ENCODE measurements at regions not wholly inside any gene's neighbourhood (a gene's known extent, or its start where the extent isn't known, plus 50 kb on each side); places are given as distances from the start of the nearest gene placed in this dataset.

DNA sequence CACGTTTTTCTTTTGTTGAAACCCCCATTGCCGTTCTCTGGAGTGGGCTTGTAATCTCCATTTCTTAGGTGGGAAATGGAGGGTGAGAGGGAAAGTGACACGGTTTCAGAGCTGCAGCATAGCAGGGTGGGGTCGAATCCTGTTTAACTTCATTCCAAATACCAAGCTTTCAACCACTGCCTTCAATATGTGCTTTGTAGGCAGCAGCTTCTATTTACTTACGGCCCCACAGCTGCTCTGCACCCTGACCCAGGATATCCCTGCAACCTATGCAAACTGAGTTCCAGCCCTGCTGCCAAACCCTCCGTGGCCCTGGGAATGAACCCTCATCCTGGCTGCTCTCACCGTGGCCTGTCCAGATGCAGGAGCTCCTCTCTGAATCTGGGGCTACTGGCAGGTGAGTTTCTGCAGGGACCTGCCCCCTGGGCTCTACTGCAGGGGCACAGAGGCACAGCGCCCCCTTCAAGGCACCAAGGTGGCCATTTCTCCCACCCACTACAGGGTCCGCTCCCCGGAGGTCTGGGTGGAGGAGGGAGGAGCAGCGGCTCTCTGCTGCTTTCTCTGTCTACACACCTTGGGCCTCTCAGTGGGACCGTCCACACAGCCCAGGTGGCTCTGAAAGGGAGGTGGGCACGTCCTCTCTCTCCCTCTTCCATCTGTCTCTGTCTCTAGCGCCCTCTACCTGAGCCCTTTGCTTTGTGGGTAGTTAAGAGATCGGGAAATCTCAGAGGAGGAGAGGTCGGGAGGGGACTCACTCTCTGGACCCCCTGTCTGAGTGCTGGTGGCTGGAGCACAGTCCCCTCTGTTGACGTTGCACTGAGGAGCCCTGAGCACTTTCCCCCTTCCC is 279.1 kb downstream of the BRD1 start:
- no peak for DNase-seq (ENCODE audit: low read depth)

DNA sequence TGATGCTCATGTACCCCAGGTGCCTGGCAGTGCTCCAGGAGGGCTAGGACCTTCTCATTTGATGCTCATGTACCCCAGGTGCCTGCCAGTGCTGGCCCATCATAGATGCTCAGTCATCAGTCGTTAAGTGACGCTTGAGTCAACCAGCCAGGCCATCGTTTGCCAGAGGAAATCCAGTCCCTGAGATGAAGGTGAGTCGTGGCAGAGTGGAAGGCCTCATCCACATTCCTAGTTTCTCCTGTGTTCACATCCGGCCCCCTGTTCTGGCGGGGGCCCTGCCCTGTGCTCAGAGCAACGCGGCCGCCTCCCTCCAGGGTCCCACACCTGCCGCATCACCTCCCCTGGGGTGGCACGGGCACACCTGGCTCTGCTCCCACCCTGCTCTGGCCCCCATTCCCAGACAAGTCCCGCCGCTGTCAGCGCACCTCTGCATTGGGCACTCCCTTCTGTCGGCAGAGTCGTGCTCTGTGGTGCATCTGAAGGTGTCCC is 279.9 kb downstream of the BRD1 start:
- no peak for DNase-seq (ENCODE audit: low read depth)

DNA sequence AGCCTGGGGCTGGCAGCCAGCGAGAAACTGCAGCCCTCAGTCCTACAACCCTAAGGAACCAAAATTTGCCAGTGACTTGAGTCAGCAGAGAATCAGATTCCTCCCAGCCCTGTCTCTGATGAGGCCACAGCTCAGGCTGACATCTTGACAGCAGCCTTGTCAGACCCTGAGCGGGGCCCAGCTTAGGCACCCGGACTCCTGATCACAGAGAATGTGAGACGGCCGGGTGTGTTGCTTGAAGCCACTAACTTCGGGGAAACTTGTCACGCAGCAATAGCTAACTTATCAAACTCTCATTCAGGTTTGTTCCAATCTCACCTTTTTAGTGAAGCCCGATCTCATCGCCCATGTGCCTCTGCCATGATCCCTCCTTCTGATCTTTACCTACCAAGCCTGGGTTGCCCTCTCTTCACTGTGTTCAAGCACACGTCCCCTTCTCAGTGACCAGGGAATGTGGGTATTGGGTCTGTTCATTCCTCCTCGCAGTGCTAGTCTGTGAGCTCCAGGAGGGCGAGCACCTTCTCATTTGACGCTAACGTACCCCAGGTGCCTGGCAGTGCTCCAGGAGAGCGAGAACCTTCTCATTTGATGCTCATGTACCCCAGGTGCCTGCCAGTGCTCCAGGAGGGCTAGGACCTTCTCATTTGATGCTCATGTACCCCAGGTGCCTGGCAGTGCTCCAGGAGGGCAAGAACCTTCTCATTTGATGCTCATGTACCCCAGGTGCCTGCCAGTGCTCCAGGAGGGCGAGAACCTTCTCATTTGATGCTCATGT is 280.7 kb downstream of the BRD1 start:
- no peak for DNase-seq (ENCODE audit: low read depth)

DNA sequence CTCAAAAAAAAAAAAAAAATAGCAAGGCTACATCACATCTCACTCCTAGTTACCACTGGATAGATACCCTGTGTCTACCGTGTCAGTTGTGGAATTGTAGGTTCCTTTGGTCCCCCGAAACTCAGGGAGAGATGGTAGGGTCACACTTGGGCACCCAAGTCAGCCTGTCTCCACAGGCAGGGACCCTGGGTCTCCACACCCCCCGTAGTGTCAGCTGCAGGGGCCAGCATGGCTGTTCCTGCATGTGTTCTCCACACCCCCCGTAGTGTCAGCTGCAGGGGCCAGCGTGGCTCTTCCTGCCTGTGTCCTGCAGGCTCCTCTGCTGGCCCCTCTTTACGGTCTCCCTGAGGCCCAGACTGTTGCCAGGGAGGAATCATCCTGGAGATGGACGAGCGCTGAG is 282.1 kb downstream of the BRD1 start:
- DNase-seq (ENCODE audit: low read depth), result no peak

DNA sequence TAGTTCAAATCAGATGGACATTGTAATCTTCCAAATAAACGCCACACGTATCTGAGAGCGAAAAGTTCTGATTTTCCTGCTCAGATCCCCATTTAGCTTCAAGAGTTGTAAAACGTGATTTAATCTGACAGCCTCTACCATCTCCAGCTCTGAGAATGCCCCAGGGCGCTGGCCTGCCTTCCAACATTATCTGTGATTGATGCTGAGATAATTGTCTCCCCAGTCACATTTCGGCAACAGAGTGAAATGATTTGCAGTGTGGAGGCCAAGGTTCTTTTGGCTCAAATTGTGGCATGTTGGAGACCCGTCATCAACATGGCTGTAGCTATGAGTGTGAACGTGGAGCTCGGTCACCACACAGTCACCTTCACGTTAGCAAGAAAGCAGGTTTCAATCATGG is 283.4 kb downstream of the BRD1 start:
- DNase-seq (ENCODE audit: low read depth), result no peak

DNA sequence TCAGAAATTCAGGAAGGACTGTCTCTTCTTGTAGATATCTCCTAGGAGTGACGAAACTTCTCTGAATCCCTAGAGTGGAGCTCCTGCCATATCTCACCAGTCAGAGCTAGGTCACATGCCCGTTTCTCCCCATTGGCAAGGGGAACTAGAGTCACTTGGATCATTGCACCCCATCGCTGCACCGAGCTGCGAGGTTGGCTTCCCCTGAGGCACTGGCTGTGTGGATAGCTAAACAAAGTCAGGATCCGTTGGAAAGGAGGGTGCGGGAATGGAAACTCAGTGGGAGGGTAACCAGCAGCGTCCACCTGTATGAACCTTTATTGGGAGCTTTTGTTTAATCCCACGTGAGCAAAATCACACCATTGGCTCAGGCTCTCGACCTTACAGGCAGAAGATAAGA is 283.8 kb downstream of the BRD1 start:
- no peak for DNase-seq (ENCODE audit: low read depth)

DNA sequence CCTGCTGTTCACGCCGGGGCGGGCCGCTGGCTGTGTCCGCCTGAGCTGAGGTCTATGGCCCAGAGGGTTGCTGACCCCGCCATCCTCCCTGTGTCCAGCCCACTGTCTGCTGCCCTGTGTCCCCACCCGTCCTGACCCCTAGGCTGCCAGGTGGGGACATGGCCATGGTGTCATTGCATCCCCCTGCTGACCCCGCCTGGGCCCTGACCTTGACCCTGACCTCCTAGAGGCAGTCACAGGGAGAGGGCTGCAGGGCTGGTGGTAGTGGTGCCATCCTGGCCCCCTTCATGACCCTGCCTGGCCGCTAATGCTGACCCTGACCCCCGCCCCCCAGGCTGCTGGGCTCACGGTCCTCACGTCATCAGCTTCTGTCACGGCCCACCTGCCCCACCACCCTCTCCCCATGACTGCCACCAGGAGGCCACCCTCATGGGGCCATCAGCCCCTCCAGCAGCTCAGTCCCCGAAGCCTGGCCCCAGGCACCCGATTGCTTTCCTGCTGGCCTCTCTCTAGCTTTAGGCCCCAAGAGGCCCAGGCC is 285.9 kb downstream of the BRD1 start:
- no peak for DNase-seq (ENCODE audit: low read depth)

DNA sequence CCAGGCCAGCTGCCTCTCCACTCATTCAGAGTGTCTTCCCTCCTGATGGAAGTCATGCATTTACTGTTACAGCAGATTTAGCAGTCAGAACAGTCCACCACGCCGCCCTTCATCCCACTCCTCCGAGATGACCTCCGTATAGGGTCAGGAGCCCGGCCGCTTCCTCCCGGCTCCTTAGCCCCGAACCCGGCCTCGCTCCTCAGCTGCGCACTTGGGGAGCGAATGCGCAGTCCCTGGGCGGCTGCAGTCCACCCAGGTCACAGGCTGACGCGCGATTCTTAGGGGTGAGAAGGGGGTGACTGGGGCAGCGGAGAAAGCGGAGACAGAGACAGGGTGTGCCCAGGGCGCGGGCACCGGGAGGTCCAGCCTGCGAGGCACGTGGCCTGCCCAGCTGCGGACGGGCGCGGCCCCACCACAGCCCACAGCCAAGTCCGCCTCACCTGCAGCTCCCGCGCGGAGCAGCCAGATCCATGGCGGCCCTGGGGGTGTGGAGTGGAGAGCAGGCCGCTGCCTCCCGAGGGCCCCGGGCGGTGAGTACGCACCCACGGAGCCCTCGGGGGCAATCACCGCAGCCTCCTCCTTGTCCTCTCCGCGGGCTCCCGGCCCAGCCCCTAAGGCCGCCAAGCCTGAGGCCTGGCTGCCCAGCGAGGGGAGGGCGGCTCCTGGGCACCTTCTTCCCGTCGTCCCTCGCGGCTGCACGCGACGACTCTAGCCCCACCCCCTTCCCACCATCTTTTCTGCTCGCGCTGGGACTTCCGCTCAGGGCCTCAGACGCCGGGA is 286.6 kb downstream of the BRD1 start:
- no peak for DNase-seq (ENCODE audit: low read depth)

DNA sequence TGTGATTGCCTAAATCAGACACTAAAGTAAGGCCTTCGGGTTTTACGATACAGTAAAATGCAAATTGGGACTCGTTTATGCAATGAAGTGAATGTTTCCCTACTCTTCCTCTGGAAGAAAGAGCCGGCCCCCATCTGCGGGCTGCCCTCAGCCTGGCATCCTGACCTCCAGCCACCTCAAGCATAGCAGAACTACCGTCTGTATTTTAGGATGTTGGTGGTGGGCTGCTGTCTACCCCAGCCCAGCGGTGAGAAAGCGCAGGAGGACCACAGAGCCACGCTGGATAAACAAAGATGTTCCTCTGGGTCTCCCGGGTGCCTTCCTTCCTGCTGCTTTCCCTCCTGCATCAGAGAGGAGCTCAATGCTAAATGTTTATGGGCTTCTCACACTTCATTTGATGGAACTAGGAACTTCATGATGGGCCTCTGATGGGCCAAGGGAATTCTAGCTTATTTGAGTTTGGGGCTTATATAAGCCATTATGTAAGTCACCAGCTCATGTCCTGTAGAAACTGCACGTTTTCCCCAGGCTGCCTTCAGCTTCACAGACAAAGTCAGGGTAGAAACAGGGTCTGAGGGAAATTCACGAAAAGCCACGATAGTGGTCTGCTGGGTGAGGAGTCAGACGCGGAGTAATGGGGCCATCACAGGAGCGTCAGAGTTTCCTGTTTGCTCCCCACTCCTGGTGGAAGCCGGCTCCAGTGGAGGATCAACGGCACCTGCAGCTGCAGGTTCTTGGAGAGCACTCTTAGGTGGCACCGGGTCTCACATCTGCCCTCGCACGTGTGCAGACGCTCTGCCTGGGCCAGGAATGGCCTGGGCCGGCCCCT is 287.4 kb downstream of the BRD1 start:
- no peak for DNase-seq (ENCODE audit: low read depth)

DNA sequence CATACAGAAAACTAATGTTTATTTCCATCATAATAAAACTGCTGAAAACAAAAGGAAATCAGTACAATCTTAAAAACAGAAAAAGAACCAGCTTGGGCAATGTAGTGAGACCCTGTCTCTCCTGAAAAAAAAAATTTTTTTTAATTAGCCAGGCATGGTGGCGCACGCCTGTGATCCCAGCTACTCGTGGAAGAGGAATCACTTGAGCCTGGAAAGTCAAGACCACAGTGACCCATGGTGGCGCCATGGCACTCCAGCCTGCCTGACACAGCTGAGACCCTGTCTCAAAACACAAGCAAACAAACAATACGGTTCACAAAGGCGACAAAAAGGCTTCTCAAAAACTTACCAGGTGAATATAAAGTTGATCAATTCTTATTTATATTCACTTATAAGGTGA is 289.7 kb downstream of the BRD1 start:
- DNase-seq (ENCODE audit: low read depth), result no peak

DNA sequence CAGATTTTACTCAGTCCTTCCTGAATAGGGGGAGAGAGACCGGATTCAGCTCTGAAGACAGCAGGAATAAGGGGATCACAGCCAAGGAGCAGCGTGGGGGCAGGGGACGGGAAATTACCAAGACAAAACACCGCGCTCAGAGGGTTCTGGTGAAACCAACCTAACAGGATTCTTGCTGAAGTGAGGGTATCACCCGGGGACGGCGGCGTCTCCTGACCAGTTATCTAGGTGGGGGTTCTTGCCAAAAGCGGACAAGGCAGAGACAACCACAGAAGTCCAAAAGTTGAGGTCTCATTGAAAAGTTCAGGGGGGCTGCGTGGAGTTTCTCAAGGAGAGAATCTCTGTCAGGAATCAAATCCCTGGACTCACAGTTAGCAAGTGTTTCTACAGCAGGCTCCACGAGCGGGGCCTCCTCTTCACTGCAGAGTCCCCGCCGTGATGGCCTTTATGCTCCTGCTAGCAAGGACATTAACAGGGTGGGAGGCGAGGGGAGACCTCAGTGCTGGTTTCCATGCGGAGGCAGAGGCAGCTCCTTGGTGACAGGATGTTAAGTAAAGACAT is 291.0 kb downstream of the BRD1 start:
- no peak for DNase-seq (ENCODE audit: low read depth)

DNA sequence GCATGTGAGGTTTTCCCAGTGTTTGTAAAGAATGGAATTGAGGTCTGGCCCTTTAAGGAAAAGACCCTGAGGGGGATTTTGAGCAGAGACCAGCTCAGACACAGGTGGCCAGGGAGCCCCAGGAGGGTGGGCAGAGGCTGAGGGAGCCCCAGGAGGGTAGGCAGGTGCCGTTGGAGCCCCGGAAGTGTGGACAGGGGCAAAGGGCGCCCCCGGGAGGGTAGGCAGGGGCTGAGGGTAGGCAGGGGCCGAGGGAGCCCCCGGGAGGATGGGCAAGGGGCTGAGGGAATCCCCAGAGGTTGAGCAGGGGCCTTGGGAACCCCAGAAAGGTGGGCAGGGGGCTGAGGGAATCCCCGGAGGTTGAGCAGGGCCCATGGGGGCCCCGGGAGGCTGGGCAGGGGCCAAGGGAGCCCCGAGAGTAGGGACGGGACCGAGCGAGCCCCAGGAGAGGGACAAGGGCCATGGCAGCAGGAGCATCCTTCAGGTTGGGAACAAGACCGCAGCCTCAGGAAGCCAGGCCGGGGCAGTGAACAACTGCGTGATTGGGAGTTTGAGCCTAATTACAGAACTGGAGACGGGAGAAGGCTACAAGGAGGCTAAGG is 292.0 kb downstream of the BRD1 start:
- no peak for DNase-seq (ENCODE audit: low read depth)

DNA sequence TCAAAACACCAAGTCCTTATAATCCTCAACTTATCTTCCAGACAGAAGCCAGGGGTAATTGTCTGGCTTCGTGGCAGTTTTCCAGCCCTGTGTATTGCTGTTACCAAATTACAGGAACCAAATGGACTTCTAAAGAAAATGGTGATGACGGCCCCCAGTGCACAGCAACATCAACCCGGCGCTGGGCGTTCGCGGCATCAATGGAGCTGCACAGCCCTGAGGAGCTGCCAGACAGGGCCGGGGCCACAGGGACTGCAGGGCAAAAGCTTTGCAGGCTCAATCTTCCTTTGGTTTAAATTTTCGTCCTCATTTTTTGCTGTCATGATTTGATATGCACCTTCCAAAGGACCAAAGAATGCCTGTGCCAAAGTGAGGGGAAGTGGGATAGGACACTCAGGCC is 292.5 kb downstream of the BRD1 start:
- DNase-seq (ENCODE audit: low read depth), result no peak

DNA sequence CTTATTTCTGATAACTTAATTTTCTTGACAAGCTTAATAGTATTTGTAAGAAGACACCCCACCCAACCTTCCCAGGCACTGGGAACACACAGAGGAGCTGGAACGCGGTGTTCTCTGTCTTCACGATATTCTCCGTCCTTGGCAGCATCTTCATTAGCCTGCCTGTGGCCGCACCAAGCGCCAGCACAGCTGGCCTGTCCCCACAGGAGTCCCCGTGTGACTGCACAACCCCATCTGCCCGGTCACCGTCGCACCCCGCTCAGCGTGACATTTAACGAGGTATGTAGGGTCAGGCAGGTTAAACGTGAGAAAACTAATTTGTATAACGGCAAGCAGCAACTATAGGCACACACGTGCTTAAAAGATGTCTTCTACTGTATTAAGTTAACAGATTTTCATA is 293.3 kb downstream of the BRD1 start:
- DNase-seq (ENCODE audit: low read depth), result no peak

DNA sequence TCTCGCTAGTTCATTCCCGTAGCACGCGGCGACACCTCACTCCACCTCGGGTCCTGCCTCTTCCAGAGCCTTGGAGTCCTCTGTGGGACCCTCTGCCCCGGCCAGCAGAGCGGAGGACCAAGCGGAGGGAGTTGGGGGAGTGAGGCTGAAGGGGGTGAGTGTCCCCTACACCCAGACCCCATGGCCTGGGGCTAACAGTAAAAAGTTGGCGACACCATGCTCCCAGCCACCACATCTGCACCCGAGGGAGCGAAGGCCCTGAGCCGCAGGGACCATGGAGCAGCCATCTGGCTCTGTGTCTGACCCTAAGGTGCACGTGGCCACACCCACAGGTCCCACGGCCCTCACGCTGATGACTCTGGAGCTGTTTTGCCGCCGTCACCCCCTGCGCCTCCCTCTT is 293.8 kb downstream of the BRD1 start:
- DNase-seq (ENCODE audit: low read depth), result no peak

DNA sequence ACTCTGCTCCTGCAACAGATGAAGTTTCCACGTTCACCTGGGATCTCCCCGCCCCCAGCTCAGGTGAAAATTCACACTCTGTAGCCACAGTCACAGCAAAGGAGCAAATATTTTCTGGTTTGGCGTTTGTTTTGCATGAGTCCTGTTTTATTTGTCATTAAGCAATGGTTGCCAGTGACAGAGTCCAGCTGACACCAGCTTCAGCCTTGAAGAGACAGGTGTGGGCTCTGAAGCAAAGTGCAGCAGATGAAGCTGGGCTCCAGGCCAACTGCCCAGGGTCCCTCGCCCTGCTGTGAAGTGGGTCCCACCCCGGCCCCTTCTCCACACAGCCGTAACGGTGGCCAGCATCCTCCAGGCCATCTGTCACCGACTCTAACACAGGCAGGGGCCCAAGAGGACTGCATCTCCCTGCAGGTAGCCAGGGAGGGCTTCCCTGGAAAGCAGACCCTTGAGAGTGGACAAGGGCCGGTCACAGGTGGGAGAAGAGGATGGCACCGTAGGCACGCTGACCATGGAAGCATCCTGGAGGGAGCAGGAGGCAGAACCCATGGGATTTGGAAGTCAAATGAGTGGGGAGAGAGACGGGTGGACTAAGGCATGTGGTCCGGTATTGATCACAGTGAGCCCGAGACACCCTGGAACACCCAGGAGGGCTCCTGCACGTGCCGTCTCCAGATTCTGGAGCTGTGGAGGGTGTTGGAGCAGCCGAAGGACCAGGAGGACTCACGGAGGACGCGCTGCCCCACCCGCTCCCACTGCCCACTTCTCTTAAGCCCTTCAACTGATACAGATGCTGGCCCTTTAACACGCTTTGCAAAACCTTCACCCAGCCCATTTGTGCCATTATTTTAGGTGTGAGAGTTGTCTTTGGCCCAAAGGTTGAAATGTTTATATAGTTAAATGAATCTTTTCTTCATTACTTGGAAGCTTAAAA is 294.5 kb downstream of the BRD1 start:
- no peak for DNase-seq (ENCODE audit: low read depth)

DNA sequence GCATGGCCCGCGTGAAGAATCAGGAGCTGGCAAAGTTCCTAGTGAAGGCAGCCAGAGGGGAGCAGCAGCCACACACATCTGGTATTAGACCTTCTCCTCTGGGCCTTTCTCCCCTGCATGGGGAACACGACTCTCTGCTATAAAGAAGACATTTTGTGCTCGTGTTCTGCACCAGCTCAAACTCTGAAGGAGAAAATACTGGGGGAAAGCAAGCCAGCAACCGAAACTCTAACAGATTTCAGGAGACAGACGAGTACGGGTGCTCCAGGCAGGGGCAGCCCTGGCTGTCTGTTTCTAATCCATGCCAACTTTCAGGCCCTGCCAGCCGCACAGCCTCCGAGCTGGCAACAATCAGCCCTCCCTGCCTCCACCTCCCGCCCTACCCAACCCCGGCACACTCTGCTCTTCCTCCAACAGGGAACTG is 296.3 kb downstream of the BRD1 start:
- no peak for DNase-seq (ENCODE audit: low read depth)

DNA sequence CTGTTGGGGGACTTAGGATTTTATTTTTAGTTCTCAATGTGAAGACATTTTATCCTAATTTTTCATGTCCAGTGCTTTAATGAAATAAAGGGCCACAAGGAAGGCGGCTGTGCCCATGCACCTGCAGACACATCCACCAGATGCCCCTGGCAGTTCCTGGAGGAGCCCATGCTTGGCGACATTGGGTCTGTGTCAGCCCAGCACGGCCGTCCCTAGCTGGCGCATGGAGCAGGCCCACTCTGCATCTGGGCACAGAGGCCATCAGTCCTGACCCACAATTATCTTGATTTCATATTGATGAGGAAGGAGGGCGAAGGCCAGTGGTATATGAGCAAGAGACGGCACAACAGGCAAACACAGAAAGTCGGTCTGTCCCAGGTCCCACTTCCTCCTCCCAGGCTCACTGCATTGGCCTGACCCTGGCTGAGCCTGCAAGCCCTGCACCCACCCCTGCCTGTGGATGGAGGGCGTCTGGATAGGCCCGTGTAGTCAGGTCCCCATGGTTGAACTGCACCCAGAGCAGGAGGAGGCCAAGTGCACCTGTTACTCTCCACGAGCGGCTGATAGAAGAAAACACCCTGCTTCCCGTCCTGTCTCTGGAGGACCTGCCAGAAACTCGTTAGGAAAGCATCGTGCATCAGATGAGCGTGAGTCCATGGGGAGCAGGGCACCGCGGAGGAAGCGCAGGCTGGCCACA is 296.9 kb downstream of the BRD1 start:
- no peak for DNase-seq (ENCODE audit: low read depth)

DNA sequence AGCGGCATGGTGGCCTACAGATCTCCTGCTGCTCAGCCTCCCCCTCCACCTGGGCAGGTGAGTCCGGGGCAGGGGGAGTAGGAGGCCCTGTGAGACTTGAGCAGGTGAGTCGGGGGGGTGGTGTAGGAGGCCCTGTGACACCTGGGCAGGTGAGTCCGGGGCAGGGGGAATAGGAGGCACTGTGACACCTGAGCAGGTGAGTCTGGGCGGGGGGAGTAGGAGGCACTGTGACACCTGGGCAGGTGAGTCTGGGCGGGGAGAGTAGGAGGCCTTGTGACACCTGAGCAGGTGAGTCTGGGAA is 299.3 kb downstream of the BRD1 start:
- DNase-seq (ENCODE audit: low read depth), result no peak

Data from stimulated activated CD8-positive, alpha-beta memory T cell treated with anti-CD3 and anti-CD28 coated beads, Interleukin-12 subunit alpha, Interleukin-12 subunit beta, amount 100 ng/mL, for 1 hour (primary cell).